Peyer's patch (tissue), 4 donors: ENCODE measurements at regions not wholly inside any gene's neighbourhood (a gene's known extent, or its start where the extent isn't known, plus 50 kb on each side); places are given as distances from the start of the nearest gene placed in this dataset.

Experiments used
- DNase-seq, 3 donors: peaks; one replicate each; pipeline ENCODE4 v3.0.0-alpha.2; 2017 to 2019
- H3K27ac ChIP-seq, 4 donors: fragments of 200-600 bp; sonication (generic); one replicate each; pipeline ENCODE4 v1.5.1; 2016 to 2019
- H3K27me3 ChIP-seq, 2 donors: fragments of 200-600 bp; sonication (generic); one replicate each; pipeline ENCODE4 v1.5.1; 2019
- H3K36me3 ChIP-seq, 3 donors: fragments of 200-600 bp; sonication (generic); one replicate each; pipeline ENCODE4 v1.5.1; 2016 to 2019
- H3K4me1 ChIP-seq, 4 donors: fragments of 200-600 bp; sonication (generic); one replicate each; pipeline ENCODE4 v1.5.1; 2016 to 2019
- H3K4me3 ChIP-seq, 4 donors: fragments of 200-600 bp; sonication (generic); 1 replicate in 3 of 4; 2 replicates in 1 of 4; pipeline ENCODE4 v1.5.1; 2016 to 2019; ENCODE audit warnings: mild to moderate bottlenecking in 1 of 4
- H3K9me3 ChIP-seq, 4 donors: fragments of 200-600 bp; sonication (generic); one replicate each; pipeline ENCODE4 v1.5.1; 2016 to 2019; ENCODE audit warnings: mild to moderate bottlenecking in 1 of 4
- CTCF ChIP-seq, 6 experiments: fragments of 450-650 bp in 4 of 6; fragments of 200-600 bp in 2 of 6; sonication (generic) in 1 of 6; IDR thresholded peaks; one replicate each; pipeline ENCODE4 v1.5.1; 2017 to 2019; ENCODE audit warnings: antibody characterized with exemption in 6 of 6, mild to moderate bottlenecking in 3 of 6, moderate library complexity in 1 of 6
- POLR2A ChIP-seq, 2 donors: fragments of 450-650 bp; IDR thresholded peaks; one replicate each; pipeline ENCODE4 v1.5.1; 2017; ENCODE audit warnings: antibody characterized with exemption in 2 of 2, mild to moderate bottlenecking in 2 of 2, moderate library complexity in 2 of 2

GRCh38 chr2:187136646-187137045 is 287.7 kb upstream of the ZSWIM2 start:
- no peaks in the 10 kb centered on the region for H3K36me3 ChIP-seq
- no peak for DNase-seq
- no peaks in the 10 kb centered on the region for H3K9me3 ChIP-seq
- no peaks in the 10 kb centered on the region for H3K27me3 ChIP-seq
- H3K27ac ChIP-seq = no peak overlapping the region
- no peak for TF ChIP-seq CTCF (IDR thresholded peaks at IDR 0.05)
- no peak for TF ChIP-seq POLR2A (IDR thresholded peaks at IDR 0.05)
- H3K4me3 ChIP-seq = no peak overlapping the region
- H3K4me1 ChIP-seq = no peaks in the 10 kb centered on the region

- no peaks in the 10 kb centered on the region for H3K27me3 ChIP-seq
- no peak for DNase-seq
- no peaks in the 10 kb centered on the region for H3K9me3 ChIP-seq
- H3K4me1 ChIP-seq = no peaks in the 10 kb centered on the region
- no peak overlapping the region for H3K27ac ChIP-seq
- TF ChIP-seq CTCF (IDR thresholded peaks at IDR 0.05) = no peak
- no peak for TF ChIP-seq POLR2A (IDR thresholded peaks at IDR 0.05)
- no peak overlapping the region for H3K4me3 ChIP-seq
- H3K36me3 ChIP-seq = no peaks in the 10 kb centered on the region
Observed at GRCh38 chr2:187134306-187134705, 285.3 kb upstream of the ZSWIM2 start.

GRCh38 chr2:187129868-187130267 is 280.9 kb upstream of the ZSWIM2 start:
- TF ChIP-seq CTCF (IDR thresholded peaks at IDR 0.05) (no peak), POLR2A (IDR thresholded peaks at IDR 0.05) (no peak)
- Histone ChIP-seq H3K4me3 (no peak overlapping the region), H3K4me1 (no peaks in the 10 kb centered on the region), H3K9me3 (no peaks in the 10 kb centered on the region), H3K27ac (no peak overlapping the region), H3K36me3 (no peaks in the 10 kb centered on the region), H3K27me3 (no peaks in the 10 kb centered on the region)
- DNase-seq = no peak

- Histone ChIP-seq H3K36me3 (no peaks in the 10 kb centered on the region), H3K27ac (no peak overlapping the region), H3K4me3 (no peak overlapping the region), H3K27me3 (no peaks in the 10 kb centered on the region), H3K9me3 (no peaks in the 10 kb centered on the region), H3K4me1 (no peaks in the 10 kb centered on the region)
- TF ChIP-seq POLR2A (IDR thresholded peaks at IDR 0.05) = no peak
- TF ChIP-seq CTCF (IDR thresholded peaks at IDR 0.05) = no peak
- DNase-seq = no peak
Observed at GRCh38 chr2:187129306-187129705, 280.3 kb upstream of the ZSWIM2 start.

GRCh38 chr2:187126247-187127005 is 277.5 kb upstream of the ZSWIM2 start:
- no peaks in the 10 kb centered on the region for H3K9me3 ChIP-seq
- TF ChIP-seq CTCF (IDR thresholded peaks at IDR 0.05) (no peak), POLR2A (IDR thresholded peaks at IDR 0.05) (no peak)

More at GRCh38 chr2:187126247-187127005, 277.5 kb upstream of the ZSWIM2 start:
- Histone ChIP-seq H3K4me3 (no peak overlapping the region), H3K27me3 (no peaks in the 10 kb centered on the region), H3K27ac (no peak overlapping the region), H3K36me3 (no peaks in the 10 kb centered on the region), H3K4me1 (no peaks in the 10 kb centered on the region)
- no peak for DNase-seq
